ENCODE measurements at regions not wholly inside any gene's neighbourhood (a gene's known extent, or its start where the extent isn't known, plus 50 kb on each side); places are given as distances from the start of the nearest gene placed in this dataset.

DNA sequence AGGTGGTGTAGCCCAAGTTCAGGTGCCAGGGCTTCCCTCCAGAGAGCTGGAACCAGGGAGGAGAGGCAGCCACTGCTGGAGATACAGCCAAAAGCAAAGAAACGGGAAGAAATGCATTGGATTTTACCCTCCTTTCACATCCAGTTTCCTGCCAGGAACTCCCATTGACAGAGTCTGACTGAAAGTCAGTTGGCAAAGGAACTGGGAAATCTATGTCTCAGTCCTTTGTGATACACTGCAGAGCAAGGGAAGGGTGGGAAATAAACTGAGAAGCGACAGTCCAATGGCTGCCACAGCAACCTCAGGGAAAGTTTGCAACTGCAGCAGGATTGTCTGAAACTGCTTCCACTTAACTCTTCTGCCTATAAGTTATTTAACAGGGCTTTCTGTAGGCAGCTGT is 142.6 kb downstream of the SATB1 start (continued):
- TF ChIP-seq, protein P1, sequence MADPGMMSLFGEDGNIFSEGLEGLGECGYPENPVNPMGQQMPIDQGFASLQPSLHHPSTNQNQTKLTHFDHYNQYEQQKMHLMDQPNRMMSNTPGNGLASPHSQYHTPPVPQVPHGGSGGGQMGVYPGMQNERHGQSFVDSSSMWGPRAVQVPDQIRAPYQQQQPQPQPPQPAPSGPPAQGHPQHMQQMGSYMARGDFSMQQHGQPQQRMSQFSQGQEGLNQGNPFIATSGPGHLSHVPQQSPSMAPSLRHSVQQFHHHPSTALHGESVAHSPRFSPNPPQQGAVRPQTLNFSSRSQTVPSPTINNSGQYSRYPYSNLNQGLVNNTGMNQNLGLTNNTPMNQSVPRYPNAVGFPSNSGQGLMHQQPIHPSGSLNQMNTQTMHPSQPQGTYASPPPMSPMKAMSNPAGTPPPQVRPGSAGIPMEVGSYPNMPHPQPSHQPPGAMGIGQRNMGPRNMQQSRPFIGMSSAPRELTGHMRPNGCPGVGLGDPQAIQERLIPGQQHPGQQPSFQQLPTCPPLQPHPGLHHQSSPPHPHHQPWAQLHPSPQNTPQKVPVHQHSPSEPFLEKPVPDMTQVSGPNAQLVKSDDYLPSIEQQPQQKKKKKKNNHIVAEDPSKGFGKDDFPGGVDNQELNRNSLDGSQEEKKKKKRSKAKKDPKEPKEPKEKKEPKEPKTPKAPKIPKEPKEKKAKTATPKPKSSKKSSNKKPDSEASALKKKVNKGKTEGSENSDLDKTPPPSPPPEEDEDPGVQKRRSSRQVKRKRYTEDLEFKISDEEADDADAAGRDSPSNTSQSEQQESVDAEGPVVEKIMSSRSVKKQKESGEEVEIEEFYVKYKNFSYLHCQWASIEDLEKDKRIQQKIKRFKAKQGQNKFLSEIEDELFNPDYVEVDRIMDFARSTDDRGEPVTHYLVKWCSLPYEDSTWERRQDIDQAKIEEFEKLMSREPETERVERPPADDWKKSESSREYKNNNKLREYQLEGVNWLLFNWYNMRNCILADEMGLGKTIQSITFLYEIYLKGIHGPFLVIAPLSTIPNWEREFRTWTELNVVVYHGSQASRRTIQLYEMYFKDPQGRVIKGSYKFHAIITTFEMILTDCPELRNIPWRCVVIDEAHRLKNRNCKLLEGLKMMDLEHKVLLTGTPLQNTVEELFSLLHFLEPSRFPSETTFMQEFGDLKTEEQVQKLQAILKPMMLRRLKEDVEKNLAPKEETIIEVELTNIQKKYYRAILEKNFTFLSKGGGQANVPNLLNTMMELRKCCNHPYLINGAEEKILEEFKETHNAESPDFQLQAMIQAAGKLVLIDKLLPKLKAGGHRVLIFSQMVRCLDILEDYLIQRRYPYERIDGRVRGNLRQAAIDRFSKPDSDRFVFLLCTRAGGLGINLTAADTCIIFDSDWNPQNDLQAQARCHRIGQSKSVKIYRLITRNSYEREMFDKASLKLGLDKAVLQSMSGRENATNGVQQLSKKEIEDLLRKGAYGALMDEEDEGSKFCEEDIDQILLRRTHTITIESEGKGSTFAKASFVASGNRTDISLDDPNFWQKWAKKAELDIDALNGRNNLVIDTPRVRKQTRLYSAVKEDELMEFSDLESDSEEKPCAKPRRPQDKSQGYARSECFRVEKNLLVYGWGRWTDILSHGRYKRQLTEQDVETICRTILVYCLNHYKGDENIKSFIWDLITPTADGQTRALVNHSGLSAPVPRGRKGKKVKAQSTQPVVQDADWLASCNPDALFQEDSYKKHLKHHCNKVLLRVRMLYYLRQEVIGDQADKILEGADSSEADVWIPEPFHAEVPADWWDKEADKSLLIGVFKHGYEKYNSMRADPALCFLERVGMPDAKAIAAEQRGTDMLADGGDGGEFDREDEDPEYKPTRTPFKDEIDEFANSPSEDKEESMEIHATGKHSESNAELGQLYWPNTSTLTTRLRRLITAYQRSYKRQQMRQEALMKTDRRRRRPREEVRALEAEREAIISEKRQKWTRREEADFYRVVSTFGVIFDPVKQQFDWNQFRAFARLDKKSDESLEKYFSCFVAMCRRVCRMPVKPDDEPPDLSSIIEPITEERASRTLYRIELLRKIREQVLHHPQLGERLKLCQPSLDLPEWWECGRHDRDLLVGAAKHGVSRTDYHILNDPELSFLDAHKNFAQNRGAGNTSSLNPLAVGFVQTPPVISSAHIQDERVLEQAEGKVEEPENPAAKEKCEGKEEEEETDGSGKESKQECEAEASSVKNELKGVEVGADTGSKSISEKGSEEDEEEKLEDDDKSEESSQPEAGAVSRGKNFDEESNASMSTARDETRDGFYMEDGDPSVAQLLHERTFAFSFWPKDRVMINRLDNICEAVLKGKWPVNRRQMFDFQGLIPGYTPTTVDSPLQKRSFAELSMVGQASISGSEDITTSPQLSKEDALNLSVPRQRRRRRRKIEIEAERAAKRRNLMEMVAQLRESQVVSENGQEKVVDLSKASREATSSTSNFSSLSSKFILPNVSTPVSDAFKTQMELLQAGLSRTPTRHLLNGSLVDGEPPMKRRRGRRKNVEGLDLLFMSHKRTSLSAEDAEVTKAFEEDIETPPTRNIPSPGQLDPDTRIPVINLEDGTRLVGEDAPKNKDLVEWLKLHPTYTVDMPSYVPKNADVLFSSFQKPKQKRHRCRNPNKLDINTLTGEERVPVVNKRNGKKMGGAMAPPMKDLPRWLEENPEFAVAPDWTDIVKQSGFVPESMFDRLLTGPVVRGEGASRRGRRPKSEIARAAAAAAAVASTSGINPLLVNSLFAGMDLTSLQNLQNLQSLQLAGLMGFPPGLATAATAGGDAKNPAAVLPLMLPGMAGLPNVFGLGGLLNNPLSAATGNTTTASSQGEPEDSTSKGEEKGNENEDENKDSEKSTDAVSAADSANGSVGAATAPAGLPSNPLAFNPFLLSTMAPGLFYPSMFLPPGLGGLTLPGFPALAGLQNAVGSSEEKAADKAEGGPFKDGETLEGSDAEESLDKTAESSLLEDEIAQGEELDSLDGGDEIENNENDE (IDR thresholded peaks at IDR 0.05; ENCODE audit: insufficient replicate concordance, low read length): no peak
- no peak for TF ChIP-seq TCF12 (IDR thresholded peaks at IDR 0.05; ENCODE audit: low read depth, low read length)
- no peak for TF ChIP-seq RXRA (IDR thresholded peaks at IDR 0.05; ENCODE audit: insufficient read depth, low read depth, low read length)
- no peak for TF ChIP-seq KDM4A (IDR thresholded peaks at IDR 0.05; ENCODE audit: low read depth, low read length, severe bottlenecking)
- no peak for TF ChIP-seq EGR1 (IDR thresholded peaks at IDR 0.05; ENCODE audit: borderline replicate concordance, low read depth, low read length)
- no peak for TF ChIP-seq ATF2 (IDR thresholded peaks at IDR 0.05; ENCODE audit: low read length)

All from H1 (cell line).